ENCODE measurements at regions not wholly inside any gene's neighbourhood (a gene's known extent, or its start where the extent isn't known, plus 50 kb on each side); places are given as distances from the start of the nearest gene placed in this dataset.

- ChIA-PET CTCF (interaction anchor here (0.6 to 0.9 kb wide), 2 partner anchors 71 to 553 kb away, joined by 3 to 6 read pairs; no protein-coding TSS in a partner anchor), POLR2A (no interaction called here)
- DNase-seq (ENCODE audit: extremely low spot score), result no peak
- TF ChIP-seq FOXA1 (IDR thresholded peaks at IDR 0.05) (no peak), ARNT (IDR thresholded peaks at IDR 0.05) (no peak), ZNF384 (IDR thresholded peaks at IDR 0.05) (no peak)
These were observed 69.6 kb downstream of the ADRA2C start for GRCh38 chr4:3835527-3836405.

- no peak for DNase-seq (ENCODE audit: extremely low spot score)
- CTCF ChIA-PET, result interaction anchor here (0.9 kb wide), 1 partner anchor 71 kb away, joined by 3 read pairs; no protein-coding TSS in a partner anchor
- no peak for TF ChIP-seq LEF1 (IDR thresholded peaks at IDR 0.05; ENCODE audit: borderline replicate concordance)
- no peak for TF ChIP-seq BHLHE40 (IDR thresholded peaks at IDR 0.05; ENCODE audit: borderline replicate concordance)
- TF ChIP-seq L3MBTL2 (conservative IDR thresholded peaks at IDR 0.05), result no peak
- TF ChIP-seq, protein P1, sequence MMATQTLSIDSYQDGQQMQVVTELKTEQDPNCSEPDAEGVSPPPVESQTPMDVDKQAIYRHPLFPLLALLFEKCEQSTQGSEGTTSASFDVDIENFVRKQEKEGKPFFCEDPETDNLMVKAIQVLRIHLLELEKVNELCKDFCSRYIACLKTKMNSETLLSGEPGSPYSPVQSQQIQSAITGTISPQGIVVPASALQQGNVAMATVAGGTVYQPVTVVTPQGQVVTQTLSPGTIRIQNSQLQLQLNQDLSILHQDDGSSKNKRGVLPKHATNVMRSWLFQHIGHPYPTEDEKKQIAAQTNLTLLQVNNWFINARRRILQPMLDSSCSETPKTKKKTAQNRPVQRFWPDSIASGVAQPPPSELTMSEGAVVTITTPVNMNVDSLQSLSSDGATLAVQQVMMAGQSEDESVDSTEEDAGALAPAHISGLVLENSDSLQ (IDR thresholded peaks at IDR 0.05), result no peak
- no peak for TF ChIP-seq SUZ12 (IDR thresholded peaks at IDR 0.05)
- TF ChIP-seq FOXK2 (IDR thresholded peaks at IDR 0.05), result no peak
- no peak for TF ChIP-seq ELF4 (IDR thresholded peaks at IDR 0.05)
- no peak for TF ChIP-seq SP1 (IDR thresholded peaks at IDR 0.05)
- TF ChIP-seq HDGF (IDR thresholded peaks at IDR 0.05; ENCODE audit: borderline replicate concordance), result no peak
- no peak for TF ChIP-seq CTBP1 (IDR thresholded peaks at IDR 0.05; ENCODE audit: borderline replicate concordance)
- no peak for TF ChIP-seq ZNF384 (IDR thresholded peaks at IDR 0.05)
- TF ChIP-seq FOXM1 (IDR thresholded peaks at IDR 0.05; ENCODE audit: borderline replicate concordance), result no peak
- TF ChIP-seq ARNT (IDR thresholded peaks at IDR 0.05), result no peak
- no peak for TF ChIP-seq FOXA1 (IDR thresholded peaks at IDR 0.05)
- TF ChIP-seq NFRKB (IDR thresholded peaks at IDR 0.05), result no peak
- TF ChIP-seq TARDBP (IDR thresholded peaks at IDR 0.05), result no peak
- POLR2A ChIA-PET, result no interaction called here
These were observed 70.2 kb downstream of the ADRA2C start for GRCh38 chr4:3836406-3836755.

GRCh38 chr4:3836756-3837601 lies 70.8 kb downstream of the ADRA2C start:
- no peak for TF ChIP-seq HDGF (IDR thresholded peaks at IDR 0.05; ENCODE audit: borderline replicate concordance)
- TF ChIP-seq FOXK2 (IDR thresholded peaks at IDR 0.05), result no peak
- DNase-seq (ENCODE audit: extremely low spot score), result peak; percentile 48
- CTCF ChIA-PET, result interaction anchor here (0.9 kb wide), 1 partner anchor 72 kb away, joined by 3 read pairs; no protein-coding TSS in a partner anchor
- POLR2A ChIA-PET, result no interaction called here

GRCh38 chr4:3838437-3839380 lies 72.5 kb downstream of the ADRA2C start:
- ChIA-PET CTCF (no interaction called here), POLR2A (no interaction called here)
- TF ChIP-seq LEF1 (IDR thresholded peaks at IDR 0.05; ENCODE audit: borderline replicate concordance) (no peak), NFRKB (IDR thresholded peaks at IDR 0.05) (no peak), ZNF384 (IDR thresholded peaks at IDR 0.05) (no peak), BHLHE40 (IDR thresholded peaks at IDR 0.05; ENCODE audit: borderline replicate concordance) (no peak), SP1 (IDR thresholded peaks at IDR 0.05) (no peak), L3MBTL2 (conservative IDR thresholded peaks at IDR 0.05) (no peak), SUZ12 (IDR thresholded peaks at IDR 0.05) (no peak)
- no peak for DNase-seq (ENCODE audit: extremely low spot score)

- CTCF ChIA-PET, result interaction anchor here (0.6 to 0.7 kb wide), 2 partner anchors 35 to 97 kb away, joined by 3 to 4 read pairs; no protein-coding TSS in a partner anchor
- TF ChIP-seq NFRKB (IDR thresholded peaks at IDR 0.05) (no peak), ELF4 (IDR thresholded peaks at IDR 0.05) (no peak), CTBP1 (IDR thresholded peaks at IDR 0.05; ENCODE audit: borderline replicate concordance) (no peak), L3MBTL2 (conservative IDR thresholded peaks at IDR 0.05) (no peak), ARNT (IDR thresholded peaks at IDR 0.05) (no peak), HDGF (IDR thresholded peaks at IDR 0.05; ENCODE audit: borderline replicate concordance) (no peak), TARDBP (IDR thresholded peaks at IDR 0.05) (no peak), ZNF384 (IDR thresholded peaks at IDR 0.05) (no peak), FOXA1 (IDR thresholded peaks at IDR 0.05) (no peak), FOXK2 (IDR thresholded peaks at IDR 0.05) (no peak), SUZ12 (IDR thresholded peaks at IDR 0.05) (no peak), FOXM1 (IDR thresholded peaks at IDR 0.05; ENCODE audit: borderline replicate concordance) (no peak), LEF1 (IDR thresholded peaks at IDR 0.05; ENCODE audit: borderline replicate concordance) (no peak), BHLHE40 (IDR thresholded peaks at IDR 0.05; ENCODE audit: borderline replicate concordance) (no peak), SP1 (IDR thresholded peaks at IDR 0.05) (no peak)
- TF ChIP-seq, protein P1 (IDR thresholded peaks at IDR 0.05), result no peak
- DNase-seq (ENCODE audit: extremely low spot score), result no peak
- POLR2A ChIA-PET, result no interaction called here
These were observed 79.0 kb downstream of the ADRA2C start for GRCh38 chr4:3845094-3845743.
